ENCODE measurements at regions not wholly inside any gene's neighbourhood (a gene's known extent, or its start where the extent isn't known, plus 50 kb on each side); places are given as distances from the start of the nearest gene placed in this dataset.

DNA sequence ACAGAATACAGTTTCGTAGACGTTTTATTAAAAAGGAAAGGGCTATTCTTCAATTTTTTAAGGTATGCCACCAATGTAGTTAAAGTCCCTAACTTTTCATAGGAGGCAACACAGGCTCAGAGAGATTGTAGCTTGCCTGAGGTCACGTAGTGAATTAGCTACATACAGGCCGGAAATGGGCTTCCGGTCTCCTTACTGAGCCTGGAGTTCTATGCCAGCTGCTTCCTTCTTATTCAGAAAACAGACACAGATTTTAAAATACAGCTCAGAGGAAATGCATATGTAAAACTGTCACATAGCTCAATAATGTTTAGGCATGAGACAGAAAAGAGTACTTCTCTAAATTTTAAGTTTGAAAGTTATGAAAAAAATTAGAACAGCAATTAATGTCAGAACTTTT is 85.4 kb upstream of the TUBA3C start:
- H3K27ac ChIP-seq (replicated peaks) = no peak overlapping the region
- no peaks in the 10 kb centered on the region for H3K27me3 ChIP-seq (ENCODE audit: insufficient read depth, poor library complexity, severe bottlenecking)
- no peak for TF ChIP-seq SPI1 (IDR thresholded peaks at IDR 0.05; ENCODE audit: borderline replicate concordance, low read depth)
- TF ChIP-seq, protein P1, sequence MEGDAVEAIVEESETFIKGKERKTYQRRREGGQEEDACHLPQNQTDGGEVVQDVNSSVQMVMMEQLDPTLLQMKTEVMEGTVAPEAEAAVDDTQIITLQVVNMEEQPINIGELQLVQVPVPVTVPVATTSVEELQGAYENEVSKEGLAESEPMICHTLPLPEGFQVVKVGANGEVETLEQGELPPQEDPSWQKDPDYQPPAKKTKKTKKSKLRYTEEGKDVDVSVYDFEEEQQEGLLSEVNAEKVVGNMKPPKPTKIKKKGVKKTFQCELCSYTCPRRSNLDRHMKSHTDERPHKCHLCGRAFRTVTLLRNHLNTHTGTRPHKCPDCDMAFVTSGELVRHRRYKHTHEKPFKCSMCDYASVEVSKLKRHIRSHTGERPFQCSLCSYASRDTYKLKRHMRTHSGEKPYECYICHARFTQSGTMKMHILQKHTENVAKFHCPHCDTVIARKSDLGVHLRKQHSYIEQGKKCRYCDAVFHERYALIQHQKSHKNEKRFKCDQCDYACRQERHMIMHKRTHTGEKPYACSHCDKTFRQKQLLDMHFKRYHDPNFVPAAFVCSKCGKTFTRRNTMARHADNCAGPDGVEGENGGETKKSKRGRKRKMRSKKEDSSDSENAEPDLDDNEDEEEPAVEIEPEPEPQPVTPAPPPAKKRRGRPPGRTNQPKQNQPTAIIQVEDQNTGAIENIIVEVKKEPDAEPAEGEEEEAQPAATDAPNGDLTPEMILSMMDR (IDR thresholded peaks at IDR 0.05; ENCODE audit: insufficient read depth, low read length) = no peak
- TF ChIP-seq, protein P2, sequence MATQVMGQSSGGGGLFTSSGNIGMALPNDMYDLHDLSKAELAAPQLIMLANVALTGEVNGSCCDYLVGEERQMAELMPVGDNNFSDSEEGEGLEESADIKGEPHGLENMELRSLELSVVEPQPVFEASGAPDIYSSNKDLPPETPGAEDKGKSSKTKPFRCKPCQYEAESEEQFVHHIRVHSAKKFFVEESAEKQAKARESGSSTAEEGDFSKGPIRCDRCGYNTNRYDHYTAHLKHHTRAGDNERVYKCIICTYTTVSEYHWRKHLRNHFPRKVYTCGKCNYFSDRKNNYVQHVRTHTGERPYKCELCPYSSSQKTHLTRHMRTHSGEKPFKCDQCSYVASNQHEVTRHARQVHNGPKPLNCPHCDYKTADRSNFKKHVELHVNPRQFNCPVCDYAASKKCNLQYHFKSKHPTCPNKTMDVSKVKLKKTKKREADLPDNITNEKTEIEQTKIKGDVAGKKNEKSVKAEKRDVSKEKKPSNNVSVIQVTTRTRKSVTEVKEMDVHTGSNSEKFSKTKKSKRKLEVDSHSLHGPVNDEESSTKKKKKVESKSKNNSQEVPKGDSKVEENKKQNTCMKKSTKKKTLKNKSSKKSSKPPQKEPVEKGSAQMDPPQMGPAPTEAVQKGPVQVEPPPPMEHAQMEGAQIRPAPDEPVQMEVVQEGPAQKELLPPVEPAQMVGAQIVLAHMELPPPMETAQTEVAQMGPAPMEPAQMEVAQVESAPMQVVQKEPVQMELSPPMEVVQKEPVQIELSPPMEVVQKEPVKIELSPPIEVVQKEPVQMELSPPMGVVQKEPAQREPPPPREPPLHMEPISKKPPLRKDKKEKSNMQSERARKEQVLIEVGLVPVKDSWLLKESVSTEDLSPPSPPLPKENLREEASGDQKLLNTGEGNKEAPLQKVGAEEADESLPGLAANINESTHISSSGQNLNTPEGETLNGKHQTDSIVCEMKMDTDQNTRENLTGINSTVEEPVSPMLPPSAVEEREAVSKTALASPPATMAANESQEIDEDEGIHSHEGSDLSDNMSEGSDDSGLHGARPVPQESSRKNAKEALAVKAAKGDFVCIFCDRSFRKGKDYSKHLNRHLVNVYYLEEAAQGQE (IDR thresholded peaks at IDR 0.05; ENCODE audit: insufficient replicate concordance, low read depth) = no peak
- TF ChIP-seq POLR2AphosphoS5 (IDR thresholded peaks at IDR 0.05; ENCODE audit: low read depth) = no peak
- TF ChIP-seq GABPA (IDR thresholded peaks at IDR 0.05; ENCODE audit: low read depth) = no peak
- no peak overlapping the region for H3K4me3 ChIP-seq (replicated peaks; ENCODE audit: insufficient read depth, low read length)
- no peak for DNase-seq (ENCODE audit: low read depth in 1 of 2, low spot score in 1 of 2)

- no peak for DNase-seq (ENCODE audit: low read depth in 1 of 2, low spot score in 1 of 2)
- Histone ChIP-seq H3K27me3 (ENCODE audit: insufficient read depth, poor library complexity, severe bottlenecking) (no peaks in the 10 kb centered on the region), H3K27ac (replicated peaks) (no peak overlapping the region), H3K4me3 (replicated peaks; ENCODE audit: insufficient read depth, low read length) (no peak overlapping the region)
- TF ChIP-seq GABPA (IDR thresholded peaks at IDR 0.05; ENCODE audit: low read depth) (no peak), SPI1 (IDR thresholded peaks at IDR 0.05; ENCODE audit: borderline replicate concordance, low read depth) (no peak), POLR2AphosphoS5 (IDR thresholded peaks at IDR 0.05; ENCODE audit: low read depth) (no peak)
- TF ChIP-seq, protein P2 (IDR thresholded peaks at IDR 0.05; ENCODE audit: insufficient replicate concordance, low read depth) = no peak
- TF ChIP-seq, protein P1 (IDR thresholded peaks at IDR 0.05; ENCODE audit: insufficient read depth, low read length) = no peak
These were observed 83.1 kb upstream of the TUBA3C start for GRCh38 chr13:19264711-19265110.

DNA sequence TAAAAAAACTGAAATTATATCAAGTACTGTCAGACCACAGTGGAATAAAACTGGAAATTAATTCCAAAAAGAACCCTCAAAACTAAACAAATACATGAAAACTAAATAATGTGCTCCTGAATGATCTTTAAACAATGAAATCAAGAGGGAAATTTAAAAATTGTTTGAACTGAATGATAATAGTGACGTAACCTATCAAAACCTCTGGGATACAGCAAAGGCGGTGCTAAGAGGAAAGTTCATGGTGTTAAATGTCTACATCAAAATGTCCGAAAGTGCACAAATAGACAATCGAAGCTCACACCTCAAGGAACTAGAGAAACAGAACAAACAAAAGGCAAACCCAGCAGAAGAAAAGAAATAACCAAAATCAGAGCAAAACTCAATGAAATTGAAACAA is 70.8 kb upstream of the TUBA3C start:
- H3K4me3 ChIP-seq (replicated peaks; ENCODE audit: insufficient read depth, low read length) = no peak overlapping the region
- no peak overlapping the region for H3K27ac ChIP-seq (replicated peaks)
- DNase-seq (ENCODE audit: low read depth in 1 of 2, low spot score in 1 of 2) = no peak
- no peak for TF ChIP-seq POLR2AphosphoS5 (IDR thresholded peaks at IDR 0.05; ENCODE audit: low read depth)
- TF ChIP-seq GABPA (IDR thresholded peaks at IDR 0.05; ENCODE audit: low read depth) = no peak
- TF ChIP-seq, protein P2 (IDR thresholded peaks at IDR 0.05; ENCODE audit: insufficient replicate concordance, low read depth) = no peak
- TF ChIP-seq, protein P1 (IDR thresholded peaks at IDR 0.05; ENCODE audit: insufficient read depth, low read length) = no peak
- TF ChIP-seq SPI1 (IDR thresholded peaks at IDR 0.05; ENCODE audit: borderline replicate concordance, low read depth) = no peak
- H3K27me3 ChIP-seq (ENCODE audit: insufficient read depth, poor library complexity, severe bottlenecking) = no peaks in the 10 kb centered on the region
